OCI-M1 (cell line): ENCODE measurements at regions not wholly inside any gene's neighbourhood (a gene's known extent, or its start where the extent isn't known, plus 50 kb on each side); places are given as distances from the start of the nearest gene placed in this dataset.
"Not testable (repeated sequence)": the region's sequence is repeated elsewhere in the genome, so short reads cannot be mapped to it uniquely, and the experiment has no call there.

Experiments used
- DNase-seq: peaks from one replicate; lab custom pipeline; 2025; lab: John Stamatoyannopoulos, UW

DNA sequence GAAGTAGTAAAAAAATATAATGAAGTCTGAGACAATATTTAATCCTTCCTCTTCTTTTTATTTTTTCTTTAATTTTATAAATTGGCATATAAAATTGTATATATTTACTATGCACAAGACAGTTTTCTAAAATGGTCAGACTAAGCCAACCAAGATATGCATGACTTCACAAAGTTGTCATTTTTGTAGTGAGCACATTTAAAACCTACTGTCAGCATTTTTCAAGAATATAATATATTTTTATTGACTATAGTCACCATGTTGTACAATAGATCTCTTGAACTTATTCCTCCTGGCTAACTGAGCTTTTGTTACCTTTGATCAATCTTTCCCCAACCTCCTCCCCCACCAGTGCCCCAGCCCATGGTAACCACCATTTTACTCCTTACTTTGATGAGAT lies 129.2 kb downstream of the ATP6V1G3 start:
- DNase-seq = no peak

DNA sequence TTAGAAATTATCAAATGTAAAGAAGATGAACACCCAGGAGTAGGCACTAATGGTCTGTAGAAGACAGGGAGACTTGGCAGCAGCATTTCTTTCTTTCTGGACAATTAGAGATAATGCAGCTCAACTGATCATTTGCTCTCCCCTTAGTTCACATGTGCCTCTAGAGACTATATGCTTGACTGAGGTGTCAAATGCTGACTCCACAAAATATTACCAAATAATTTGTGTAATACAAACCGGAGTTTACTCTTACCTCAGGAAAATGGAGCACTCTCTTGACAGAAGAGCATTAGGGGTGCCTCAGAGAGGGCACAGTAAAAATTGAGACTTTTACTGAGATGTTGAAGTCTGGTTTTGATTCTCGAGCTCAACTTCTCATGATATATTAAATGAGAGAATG lies 131.8 kb downstream of the ATP6V1G3 start:
- no peak for DNase-seq

DNA sequence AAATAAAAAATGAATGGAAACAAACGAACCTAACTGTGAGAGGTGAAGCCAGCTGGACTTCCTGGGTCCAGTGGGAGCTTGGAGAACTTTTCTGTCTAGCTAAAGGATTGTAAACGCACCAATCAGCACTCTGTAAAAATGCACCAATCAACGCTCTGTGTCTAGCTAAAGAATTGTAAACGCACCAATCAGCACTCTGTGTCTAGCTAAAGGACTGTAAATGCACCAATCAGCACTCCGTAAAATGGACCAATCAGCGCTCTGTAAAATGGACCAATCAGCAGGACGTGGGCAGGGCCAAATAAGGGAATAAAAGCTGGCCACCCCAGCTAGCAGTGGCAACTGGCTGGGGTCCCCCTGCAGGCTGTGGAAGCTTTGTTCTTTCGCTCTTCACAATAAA lies 135.8 kb downstream of the ATP6V1G3 start:
- not testable (repeated sequence) for DNase-seq

DNA sequence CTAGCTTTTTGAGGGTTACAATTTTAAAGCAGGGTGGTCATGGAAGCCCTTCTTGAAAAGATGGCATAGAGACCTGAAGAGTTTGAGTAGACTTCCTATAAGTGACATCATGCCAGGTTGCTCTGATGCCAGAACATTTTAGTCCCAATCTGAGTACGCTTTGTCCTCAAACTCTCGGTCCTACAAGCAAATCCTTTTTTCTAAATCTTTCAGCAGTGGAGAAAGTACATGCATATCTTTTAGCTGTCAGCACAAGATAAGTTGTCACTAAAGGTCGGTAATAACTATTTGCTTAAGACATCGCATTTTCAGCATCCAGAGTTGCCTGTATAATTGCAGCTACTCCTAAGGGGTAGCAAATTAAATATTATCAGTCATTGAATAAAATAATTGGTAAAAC lies 140.4 kb downstream of the ATP6V1G3 start:
- DNase-seq = no peak

DNA sequence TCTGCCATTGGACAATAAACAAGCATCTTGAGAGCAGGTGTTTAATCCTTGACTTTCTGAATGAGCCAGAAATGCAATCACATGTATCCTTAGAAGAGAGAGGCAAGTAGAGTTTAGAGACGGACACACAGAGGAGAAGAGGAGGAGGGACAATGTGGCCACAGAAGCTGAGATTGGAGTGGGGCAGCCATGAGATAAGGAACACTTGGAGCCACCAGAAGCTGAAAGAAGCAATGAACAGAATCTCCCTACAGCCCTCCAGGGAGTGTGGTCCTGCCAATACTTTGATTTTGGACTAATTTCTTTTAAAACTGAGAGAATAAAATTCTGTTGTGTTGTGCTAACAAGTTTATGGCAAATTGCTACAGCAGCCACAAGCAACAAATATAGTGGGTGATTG lies 141.0 kb downstream of the ATP6V1G3 start:
- DNase-seq = peak; percentile 33

DNA sequence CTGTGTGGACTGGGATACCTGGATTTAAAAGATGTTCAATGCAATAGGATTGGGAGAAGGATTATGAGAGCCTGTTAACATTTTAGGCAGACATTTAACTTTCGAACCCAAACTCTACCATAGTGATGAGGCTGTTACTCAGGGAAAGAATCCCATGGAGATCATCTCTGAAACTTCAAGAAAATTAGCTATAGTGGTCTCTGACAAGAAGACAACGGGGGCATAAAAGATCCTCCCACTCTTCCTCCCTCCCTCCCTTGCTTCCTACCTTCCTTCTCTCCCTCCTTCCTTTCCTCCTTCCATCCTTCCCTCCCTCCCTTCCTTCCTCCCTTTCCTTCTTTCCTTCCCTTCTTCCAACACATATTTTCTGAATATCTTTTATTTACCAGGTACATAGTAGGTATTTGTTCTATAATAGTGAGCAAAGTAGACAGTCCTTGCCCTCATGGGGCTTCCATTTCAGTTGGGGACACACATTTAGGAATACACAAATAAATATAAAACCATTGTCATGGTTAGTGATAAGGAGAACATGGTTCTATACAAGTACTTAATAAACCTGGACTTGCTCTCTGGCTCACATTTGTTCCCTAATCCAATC lies 143.2 kb downstream of the ATP6V1G3 start:
- DNase-seq = no peak

DNA sequence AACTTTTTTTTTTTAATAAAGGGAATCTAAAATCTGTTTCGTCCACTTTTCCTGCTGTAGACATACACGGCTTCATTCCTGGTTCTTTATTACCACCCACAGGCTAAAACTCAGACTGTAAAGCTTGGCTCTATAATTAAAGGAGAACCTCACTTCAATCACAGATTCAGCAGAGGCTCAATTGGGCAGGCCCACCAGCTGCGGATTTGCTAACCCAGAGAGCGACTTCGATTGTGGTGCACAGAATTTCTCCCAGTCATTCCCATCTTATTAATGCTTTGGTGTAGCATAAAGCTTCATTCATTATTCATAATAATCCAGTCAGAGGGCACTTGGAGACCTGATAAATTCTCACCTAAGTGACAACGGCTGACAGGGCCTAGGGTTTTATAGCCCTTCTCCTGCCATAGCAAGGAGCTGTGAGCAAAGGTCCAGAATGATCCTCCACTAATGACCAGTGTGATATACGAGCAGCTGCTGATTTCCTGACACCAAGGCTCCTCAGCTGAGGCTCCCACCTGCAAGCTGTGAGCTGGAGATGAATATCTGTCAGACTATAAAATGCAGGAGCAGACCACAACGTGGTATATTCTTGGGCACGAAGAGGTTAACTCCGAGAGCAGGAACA lies 149.0 kb downstream of the ATP6V1G3 start:
- no peak for DNase-seq

DNA sequence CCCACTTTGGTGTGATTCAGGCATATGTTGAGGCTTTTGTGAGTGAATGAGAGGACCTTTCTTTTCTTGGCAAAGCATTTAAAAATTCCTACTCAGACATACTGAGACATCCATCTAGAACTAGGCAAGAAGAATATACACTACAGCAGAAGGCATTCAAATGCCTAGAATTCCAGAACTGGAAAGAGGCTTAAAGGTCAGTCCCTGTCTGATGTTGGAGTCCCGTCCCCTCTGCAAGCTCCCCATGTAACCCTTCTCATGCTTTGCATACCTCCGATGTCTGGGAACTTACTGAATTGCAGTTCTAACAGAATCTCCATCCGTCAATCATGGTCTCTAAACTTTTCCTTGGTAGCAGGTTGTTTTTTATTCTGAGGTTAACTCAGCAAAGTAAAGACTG lies 152.9 kb downstream of the ATP6V1G3 start:
- no peak for DNase-seq

DNA sequence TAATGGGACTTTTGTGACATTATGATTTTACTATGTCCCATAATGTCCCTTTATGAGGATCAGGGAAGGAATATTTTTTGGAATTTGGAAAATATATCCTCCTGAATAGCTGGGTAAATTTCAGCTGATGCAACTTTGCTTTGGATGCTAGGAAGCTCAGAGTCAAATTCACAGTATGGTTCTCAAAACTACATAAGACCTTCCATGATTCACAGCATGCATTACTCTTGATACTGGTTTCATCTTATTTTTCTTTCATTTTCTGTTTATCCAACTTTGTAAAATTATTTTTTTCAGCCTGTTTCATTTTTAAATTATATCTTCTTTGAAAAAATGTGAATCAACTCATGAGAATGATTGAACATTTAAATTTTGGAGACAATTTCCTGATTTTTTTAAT lies 160.2 kb downstream of the ATP6V1G3 start:
- no peak for DNase-seq

DNA sequence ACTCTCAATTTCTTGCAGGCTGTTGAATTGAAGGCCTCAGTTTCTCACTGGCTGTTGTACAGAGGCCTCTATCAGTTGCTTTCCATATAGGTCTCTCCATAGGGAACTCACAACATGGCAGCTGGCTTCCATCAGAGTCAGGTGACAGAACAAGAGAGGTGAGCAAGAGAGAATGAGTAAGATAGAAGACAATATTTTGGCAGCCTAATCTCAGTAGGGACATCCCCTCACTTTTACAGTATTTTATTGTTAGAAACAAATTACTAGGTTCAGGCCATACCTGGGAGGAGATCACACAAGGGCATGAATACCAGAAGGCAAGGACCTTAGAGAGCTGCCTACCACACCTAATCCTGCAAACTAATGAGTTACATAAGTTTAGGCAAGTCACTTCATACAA lies 162.8 kb downstream of the ATP6V1G3 start:
- no peak for DNase-seq

DNA sequence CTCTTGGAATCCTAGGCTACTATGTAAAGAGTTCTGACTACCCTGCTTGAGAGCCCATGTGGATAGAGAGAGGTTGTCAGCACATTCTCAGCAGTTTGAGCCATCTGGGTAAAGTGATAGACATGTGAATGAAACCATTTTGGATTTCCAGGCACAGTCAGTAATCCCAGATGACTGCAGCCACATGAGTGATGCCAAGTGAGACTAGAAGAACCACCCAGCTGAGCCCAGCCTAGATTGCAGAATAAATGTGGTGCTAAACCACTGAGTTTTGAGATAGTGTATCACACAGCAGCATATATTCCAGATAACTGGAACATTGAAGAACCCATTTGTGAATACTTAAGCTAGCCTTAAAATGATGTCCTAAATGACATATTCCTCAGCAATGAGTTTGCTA lies 166.2 kb downstream of the ATP6V1G3 start:
- no peak for DNase-seq

DNA sequence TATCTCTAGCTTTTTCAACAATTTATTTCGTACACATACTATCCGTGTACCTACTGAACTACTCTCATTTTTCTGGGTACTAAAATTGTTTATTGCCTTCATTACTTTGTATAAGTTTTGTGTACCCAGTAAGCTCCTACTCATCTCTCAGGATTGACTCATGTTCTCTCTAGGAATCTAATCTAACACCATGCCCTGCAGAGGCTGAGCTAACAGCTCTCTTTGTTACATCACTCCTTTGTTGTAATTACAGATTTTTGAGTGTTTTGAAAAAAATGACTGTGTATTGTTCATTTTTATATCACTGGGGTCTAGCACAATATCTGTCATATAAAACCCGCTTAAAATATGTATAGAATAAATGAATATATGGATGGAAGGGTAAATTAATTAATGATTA lies 167.1 kb downstream of the ATP6V1G3 start:
- DNase-seq = peak; percentile 45
